GM18498 (cell line): ENCODE measurements at regions not wholly inside any gene's neighbourhood (a gene's known extent, or its start where the extent isn't known, plus 50 kb on each side); places are given as distances from the start of the nearest gene placed in this dataset.
"Not testable (repeated sequence)": the region's sequence is repeated elsewhere in the genome, so short reads cannot be mapped to it uniquely, and the experiment has no call there.

Experiments
- ATAC-seq: cut with Tn5 transposase; IDR thresholded peaks from one replicate; pipeline ENCODE4 v1.9.1; 2021; ENCODE audit warnings: mild to moderate bottlenecking, moderate library complexity; ENCODE audit not compliant: unreplicated experiment

- no peak for ATAC-seq
These were observed 70.1 kb upstream of the HECW1 start for GRCh38 chr7:43042302-43042701.

GRCh38 chr7:43044511-43044910 lies 67.9 kb upstream of the HECW1 start:
- no peak for ATAC-seq

GRCh38 chr7:43054052-43054722 lies 58.3 kb upstream of the HECW1 start:
- no peak for ATAC-seq

- ATAC-seq: no peak
These were observed 55.3 kb upstream of the HECW1 start for GRCh38 chr7:43057141-43057540.

GRCh38 chr7:43058271-43059066 lies 54.0 kb upstream of the HECW1 start:
- ATAC-seq: peak; percentile 64

GRCh38 chr7:43059067-43059600 lies 53.3 kb upstream of the HECW1 start:
- not testable (repeated sequence) for ATAC-seq
